HEK293 (cell line): ENCODE measurements at regions not wholly inside any gene's neighbourhood (a gene's known extent, or its start where the extent isn't known, plus 50 kb on each side); places are given as distances from the start of the nearest gene placed in this dataset.
"Not testable (repeated sequence)": the region's sequence is repeated elsewhere in the genome, so short reads cannot be mapped to it uniquely, and the experiment has no call there.

Experiments
- CTCF ChIA-PET: fragments of 350-600 bp; formaldehyde crosslinking; extraction: SDS; loops from one replicate; lab custom pipeline; 2021; ENCODE audit warnings: antibody characterized with exemption; lab: Yijun Ruan, JAX
- POLR2A ChIA-PET: fragments of 300-600 bp; formaldehyde crosslinking; extraction: SDS; loops from one replicate; lab custom pipeline; 2020; ENCODE audit warnings: antibody characterized with exemption, inconsistent platforms; lab: Yijun Ruan, JAX
- H3K27ac ChIP-seq: fragments of 200-500 bp; sonication (Bioruptor generic); 2 replicates; pipeline ENCODE4 v1.5.1; 2014; ENCODE audit warnings: low read depth, low read length, control low read depth, inconsistent platforms; ENCODE audit errors: extremely low read depth
- H3K36me3 ChIP-seq, 2 experiments: fragments of 200-500 bp in 1 of 2; sonication (Bioruptor generic) in 1 of 2; 1 replicate in 1 of 2; 2 replicates in 1 of 2; pipeline ENCODE4 v1.5.1; 2014 to 2017; ENCODE audit warnings: inconsistent platforms in 2 of 2, low read length in 2 of 2; ENCODE audit not compliant: control insufficient read depth in 2 of 2, insufficient read depth in 1 of 2
- H3K4me1 ChIP-seq: fragments of 200-500 bp; sonication (Bioruptor generic); 2 replicates; pipeline ENCODE4 v1.5.1; 2014; ENCODE audit warnings: mild to moderate bottlenecking, low read length, inconsistent platforms; ENCODE audit not compliant: control insufficient read depth, insufficient read depth
- H3K4me3 ChIP-seq: 2 replicates; pipeline ENCODE4 v1.5.1; 2011; ENCODE audit warnings: low read depth, mild to moderate bottlenecking, control low read depth, low read length, moderate library complexity
- H3K9me3 ChIP-seq: fragments of 200-500 bp; sonication (Bioruptor generic); 2 replicates; pipeline ENCODE4 v1.5.1; 2014; ENCODE audit warnings: low read depth, low read length, inconsistent platforms; ENCODE audit not compliant: control insufficient read depth, insufficient read depth
- GFI1B ChIP-seq: fragments of 450-650 bp; formaldehyde crosslinking; IDR thresholded peaks from 2 replicates; pipeline ENCODE4 v1.5.1; 2016; ENCODE audit warnings: missing biosample characterization, missing genetic modification characterization
- SP2 ChIP-seq: fragments of 450-650 bp; formaldehyde crosslinking; IDR thresholded peaks from 2 replicates; pipeline ENCODE4 v1.5.1; 2016; ENCODE audit warnings: missing biosample characterization, missing genetic modification characterization
- SP3 ChIP-seq: fragments of 450-650 bp; formaldehyde crosslinking; IDR thresholded peaks from 2 replicates; pipeline ENCODE4 v1.5.1; 2016; ENCODE audit warnings: missing biosample characterization, missing genetic modification characterization
- ZBTB1 ChIP-seq: fragments of 450-650 bp; formaldehyde crosslinking; IDR thresholded peaks from 2 replicates; pipeline ENCODE4 v1.5.1; 2016; ENCODE audit warnings: missing biosample characterization, missing genetic modification characterization
- ZBTB44 ChIP-seq: fragments of 450-650 bp; IDR thresholded peaks from 2 replicates; pipeline ENCODE4 v1.5.1; 2018; ENCODE audit warnings: missing biosample characterization, mild to moderate bottlenecking, missing genetic modification characterization
- ZBTB49 ChIP-seq: fragments of 450-650 bp; formaldehyde crosslinking; IDR thresholded peaks from 2 replicates; pipeline ENCODE4 v1.5.1; 2016; ENCODE audit warnings: missing biosample characterization, missing genetic modification characterization, low read depth
- ZBTB6 ChIP-seq: fragments of 450-650 bp; formaldehyde crosslinking; IDR thresholded peaks from 2 replicates; pipeline ENCODE4 v1.5.1; 2017; ENCODE audit warnings: missing biosample characterization, missing genetic modification characterization
- ZBTB8A ChIP-seq: fragments of 450-650 bp; formaldehyde crosslinking; IDR thresholded peaks from 2 replicates; pipeline ENCODE4 v1.5.1; 2016; ENCODE audit warnings: missing biosample characterization, missing genetic modification characterization
- ZIC2 ChIP-seq: fragments of 450-650 bp; formaldehyde crosslinking; IDR thresholded peaks from 2 replicates; pipeline ENCODE4 v1.5.1; 2016; ENCODE audit warnings: missing biosample characterization, missing genetic modification characterization
- ZNF133 ChIP-seq: fragments of 450-650 bp; formaldehyde crosslinking; IDR thresholded peaks from 2 replicates; pipeline ENCODE4 v1.5.1; 2016; ENCODE audit warnings: missing biosample characterization, missing genetic modification characterization
- ZNF157 ChIP-seq: fragments of 450-650 bp; formaldehyde crosslinking; IDR thresholded peaks from 2 replicates; pipeline ENCODE4 v1.5.1; 2016; ENCODE audit warnings: missing biosample characterization, missing genetic modification characterization
- ZNF311 ChIP-seq: fragments of 450-650 bp; formaldehyde crosslinking; IDR thresholded peaks from 2 replicates; pipeline ENCODE4 v1.5.1; 2017; ENCODE audit warnings: missing biosample characterization, missing genetic modification characterization, borderline replicate concordance
- ZNF366 ChIP-seq: fragments of 450-650 bp; formaldehyde crosslinking; conservative IDR thresholded peaks from 2 replicates; pipeline ENCODE4 v1.5.1; 2016; ENCODE audit warnings: missing biosample characterization, missing genetic modification characterization
- ZNF37A ChIP-seq: fragments of 450-650 bp; IDR thresholded peaks from 2 replicates; pipeline ENCODE4 v1.5.1; 2018; ENCODE audit warnings: missing biosample characterization, missing genetic modification characterization
- ZNF398 ChIP-seq: fragments of 450-650 bp; formaldehyde crosslinking; IDR thresholded peaks from 2 replicates; pipeline ENCODE4 v1.5.1; 2017; ENCODE audit warnings: missing biosample characterization, missing genetic modification characterization
- ZNF449 ChIP-seq: fragments of 450-650 bp; formaldehyde crosslinking; IDR thresholded peaks from 2 replicates; pipeline ENCODE4 v1.5.1; 2017; ENCODE audit warnings: missing biosample characterization, mild to moderate bottlenecking, missing genetic modification characterization, moderate library complexity
- ZNF501 ChIP-seq: fragments of 450-650 bp; formaldehyde crosslinking; IDR thresholded peaks from 2 replicates; pipeline ENCODE4 v1.5.1; 2016; ENCODE audit warnings: missing biosample characterization, missing genetic modification characterization
- ZNF510 ChIP-seq: fragments of 450-650 bp; formaldehyde crosslinking; IDR thresholded peaks from 2 replicates; pipeline ENCODE4 v1.5.1; 2018; ENCODE audit warnings: mild to moderate bottlenecking, missing genetic modification characterization, missing biosample characterization; ENCODE audit not compliant: insufficient replicate concordance
- ZNF571 ChIP-seq: fragments of 450-650 bp; formaldehyde crosslinking; IDR thresholded peaks from 2 replicates; pipeline ENCODE4 v1.5.0; 2017; ENCODE audit warnings: missing biosample characterization, missing genetic modification characterization
- ZNF626 ChIP-seq: fragments of 450-650 bp; sonication (Bioruptor Pico); formaldehyde crosslinking; IDR thresholded peaks from 2 replicates; pipeline ENCODE4 v1.5.1; 2018; ENCODE audit warnings: missing biosample characterization, missing genetic modification characterization, inconsistent platforms
- ZNF629 ChIP-seq: fragments of 450-650 bp; formaldehyde crosslinking; IDR thresholded peaks from 2 replicates; pipeline ENCODE4 v1.5.1; 2017; ENCODE audit warnings: missing biosample characterization, missing genetic modification characterization
- ZNF664 ChIP-seq: fragments of 450-650 bp; formaldehyde crosslinking; IDR thresholded peaks from 2 replicates; pipeline ENCODE4 v1.5.1; 2016; ENCODE audit warnings: missing biosample characterization, missing genetic modification characterization
- ZSCAN4 ChIP-seq: fragments of 450-650 bp; formaldehyde crosslinking; IDR thresholded peaks from 2 replicates; pipeline ENCODE4 v1.5.1; 2017; ENCODE audit warnings: missing biosample characterization, missing genetic modification characterization

- CTCF ChIA-PET, result no interaction called here
- POLR2A ChIA-PET, result no interaction called here
- Histone ChIP-seq H3K27ac (no peak overlapping the region), H3K4me3 (no peak overlapping the region), H3K9me3 (no peaks in the 10 kb centered on the region), H3K4me1 (no peaks in the 10 kb centered on the region), H3K36me3 (no peaks in the 10 kb centered on the region)
- TF ChIP-seq ZBTB1 (tag by site-specific recombination) (no peak), ZBTB44 (tag by site-specific recombination) (no peak), ZNF37A (tag by site-specific recombination) (no peak), ZNF510 (no peak), SP2 (tag by site-specific recombination) (no peak), ZNF571 (tag by site-specific recombination) (no peak), ZBTB8A (no peak), SP3 (tag by site-specific recombination) (no peak), ZBTB6 (tag by site-specific recombination) (no peak), ZBTB49 (tag by site-specific recombination) (no peak), ZNF664 (no peak), ZNF366 (tag by site-specific recombination) (no peak)
Observed at GRCh38 chr14:105884808-105885281, 358.5 kb downstream of the TMEM121 start.

- POLR2A ChIA-PET, result no interaction called here
- no peak overlapping the region for H3K27ac ChIP-seq
- H3K9me3 ChIP-seq, result no peaks in the 10 kb centered on the region
- no peaks in the 10 kb centered on the region for H3K4me1 ChIP-seq
- H3K4me3 ChIP-seq, result no peak overlapping the region
- TF ChIP-seq ZNF501 (no peak), ZNF311 (tag by site-specific recombination) (no peak), ZIC2 (no peak), ZNF157 (tag by site-specific recombination) (no peak), ZNF629 (tag by site-specific recombination) (no peak), GFI1B (tag by site-specific recombination) (no peak), ZSCAN4 (tag by site-specific recombination) (no peak), ZNF626 (tag by site-specific recombination) (no peak), ZNF449 (tag by site-specific recombination) (no peak), ZNF398 (tag by site-specific recombination) (no peak), ZNF133 (tag by site-specific recombination) (no peak)
- no peaks in the 10 kb centered on the region for H3K36me3 ChIP-seq
- CTCF ChIA-PET, result no interaction called here
Observed at GRCh38 chr14:105885561-105886320, 359.4 kb downstream of the TMEM121 start.

- H3K27ac ChIP-seq, CTCF ChIA-PET, H3K4me1 ChIP-seq, H3K4me3 ChIP-seq, H3K36me3 ChIP-seq, POLR2A ChIA-PET, H3K9me3 ChIP-seq: not testable (repeated sequence)
Observed at GRCh38 chr14:105886791-105887191, 360.4 kb downstream of the TMEM121 start.
